ENCODE measurements at regions not wholly inside any gene's neighbourhood (a gene's known extent, or its start where the extent isn't known, plus 50 kb on each side); places are given as distances from the start of the nearest gene placed in this dataset.

DNA sequence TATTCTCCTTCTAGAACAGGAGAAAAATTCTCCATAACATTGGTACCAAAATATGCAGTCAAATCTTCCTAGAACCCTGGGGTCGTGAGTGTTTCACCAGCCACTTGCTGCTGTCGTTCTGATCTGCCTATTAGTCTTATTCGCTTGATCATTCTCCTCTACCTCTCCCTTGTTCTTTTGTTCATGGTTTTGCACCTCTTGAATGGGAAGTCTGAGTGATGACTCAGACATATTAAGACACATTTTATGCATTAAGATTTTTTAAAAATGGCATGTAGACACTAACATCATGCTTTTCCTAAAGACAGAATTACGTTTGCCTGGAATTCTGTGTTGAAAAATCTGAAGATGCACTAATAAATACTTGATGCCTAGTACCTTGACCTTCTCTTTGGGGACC lies 159.2 kb upstream of the LRIG3 start:
- TF ChIP-seq FOSL2 (CRISPR knock-in tag; IDR thresholded peaks at IDR 0.05) = no peak
- no peak for TF ChIP-seq YY1 (IDR thresholded peaks at IDR 0.05; ENCODE audit: insufficient read depth, insufficient replicate concordance, low read depth, low read length)
- TF ChIP-seq ZNF20 (CRISPR knock-in tag; IDR thresholded peaks at IDR 0.05) = no peak
- no peak for TF ChIP-seq USF2 (IDR thresholded peaks at IDR 0.05; ENCODE audit: low read depth, low read length)
- TF ChIP-seq USF2 (CRISPR knock-in tag; IDR thresholded peaks at IDR 0.05; ENCODE audit: borderline replicate concordance) = no peak
- TF ChIP-seq, protein P1, sequence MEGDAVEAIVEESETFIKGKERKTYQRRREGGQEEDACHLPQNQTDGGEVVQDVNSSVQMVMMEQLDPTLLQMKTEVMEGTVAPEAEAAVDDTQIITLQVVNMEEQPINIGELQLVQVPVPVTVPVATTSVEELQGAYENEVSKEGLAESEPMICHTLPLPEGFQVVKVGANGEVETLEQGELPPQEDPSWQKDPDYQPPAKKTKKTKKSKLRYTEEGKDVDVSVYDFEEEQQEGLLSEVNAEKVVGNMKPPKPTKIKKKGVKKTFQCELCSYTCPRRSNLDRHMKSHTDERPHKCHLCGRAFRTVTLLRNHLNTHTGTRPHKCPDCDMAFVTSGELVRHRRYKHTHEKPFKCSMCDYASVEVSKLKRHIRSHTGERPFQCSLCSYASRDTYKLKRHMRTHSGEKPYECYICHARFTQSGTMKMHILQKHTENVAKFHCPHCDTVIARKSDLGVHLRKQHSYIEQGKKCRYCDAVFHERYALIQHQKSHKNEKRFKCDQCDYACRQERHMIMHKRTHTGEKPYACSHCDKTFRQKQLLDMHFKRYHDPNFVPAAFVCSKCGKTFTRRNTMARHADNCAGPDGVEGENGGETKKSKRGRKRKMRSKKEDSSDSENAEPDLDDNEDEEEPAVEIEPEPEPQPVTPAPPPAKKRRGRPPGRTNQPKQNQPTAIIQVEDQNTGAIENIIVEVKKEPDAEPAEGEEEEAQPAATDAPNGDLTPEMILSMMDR (CRISPR knock-in tag; IDR thresholded peaks at IDR 0.05) = no peak
- no peak for TF ChIP-seq POLR2A (IDR thresholded peaks at IDR 0.05; ENCODE audit: insufficient read depth in 1 of 2, low read depth in 2 of 2, low read length in 2 of 2)
- TF ChIP-seq PAX8 (CRISPR knock-in tag; IDR thresholded peaks at IDR 0.05; ENCODE audit: borderline replicate concordance) = no peak
- no peak for TF ChIP-seq ZBTB33 (CRISPR knock-in tag; IDR thresholded peaks at IDR 0.05)
- TF ChIP-seq ATF2 (CRISPR knock-in tag; IDR thresholded peaks at IDR 0.05) = no peak
- TF ChIP-seq NR2F2 (IDR thresholded peaks at IDR 0.05; ENCODE audit: borderline replicate concordance, low read depth) = no peak
- no peak for TF ChIP-seq SAFB2 (CRISPR knock-in tag; IDR thresholded peaks at IDR 0.05; ENCODE audit: borderline replicate concordance, low read depth)
- TF ChIP-seq ETV6 (CRISPR knock-in tag; conservative IDR thresholded peaks at IDR 0.05) = no peak
- TF ChIP-seq ZNF224 (CRISPR knock-in tag; IDR thresholded peaks at IDR 0.05) = no peak

All from HepG2 (cell line).